Stimulated activated CD4-positive, alpha-beta T cell treated with anti-CD3 and anti-CD28 coated beads, Interleukin-12 subunit alpha, Interleukin-12 subunit beta, amount 100 ng/mL, for 48 hours (primary cell): ENCODE measurements at regions not wholly inside any gene's neighbourhood (a gene's known extent, or its start where the extent isn't known, plus 50 kb on each side); places are given as distances from the start of the nearest gene placed in this dataset.
"Not testable (repeated sequence)": the region's sequence is repeated elsewhere in the genome, so short reads cannot be mapped to it uniquely, and the experiment has no call there.

Experiments
- DNase-seq, 3 donors: peaks; one replicate each; pipeline ENCODE4 v3.0.0-alpha.2; 2020; ENCODE audit warnings: low read depth in 2 of 3, low spot score in 1 of 3

GRCh38 chr17:43345515-43345914, 53.3 kb upstream of the ARL4D start:
- not testable (repeated sequence) for DNase-seq

GRCh38 chr17:43344685-43345084, 54.1 kb upstream of the ARL4D start:
- no peak for DNase-seq

- DNase-seq = no peak
Observed at GRCh38 chr17:43342589-43342890, 56.3 kb upstream of the ARL4D start.

GRCh38 chr17:43341715-43342588, 56.8 kb upstream of the ARL4D start:
- peak in 1 of 3 donors; percentile 55 for DNase-seq

- peak in 2 of 3 donors; percentile 54 to 59 for DNase-seq
Observed at GRCh38 chr17:43338886-43339516, 59.8 kb upstream of the ARL4D start.

- DNase-seq = no peak
Observed at GRCh38 chr17:43337684-43338428, 60.9 kb upstream of the ARL4D start.

- DNase-seq = no peak
Observed at GRCh38 chr17:43334738-43335402, 63.9 kb upstream of the ARL4D start.

GRCh38 chr17:43333433-43333943, 65.3 kb upstream of the ARL4D start:
- no peak for DNase-seq

- DNase-seq = no peak
Observed at GRCh38 chr17:43332230-43332629, 66.6 kb upstream of the ARL4D start.

- no peak for DNase-seq
Observed at GRCh38 chr17:43330876-43331639, 67.7 kb upstream of the ARL4D start.

- no peak for DNase-seq
Observed at GRCh38 chr17:43329183-43329582, 69.6 kb upstream of the ARL4D start.

GRCh38 chr17:43328650-43329049, 70.1 kb upstream of the ARL4D start:
- no peak for DNase-seq

- no peak for DNase-seq
Observed at GRCh38 chr17:43327834-43328420, 70.9 kb upstream of the ARL4D start.

GRCh38 chr17:43327421-43327820, 71.4 kb upstream of the ARL4D start:
- DNase-seq = no peak

- DNase-seq = no peak
Observed at GRCh38 chr17:43326490-43327275, 72.1 kb upstream of the ARL4D start.

- no peak for DNase-seq
Observed at GRCh38 chr17:43324205-43324893, 74.4 kb upstream of the ARL4D start.

- no peak for DNase-seq
Observed at GRCh38 chr17:43319293-43320124, 79.3 kb upstream of the ARL4D start.
